Neural crest cell (in vitro differentiated cells): ENCODE measurements at regions not wholly inside any gene's neighbourhood (a gene's known extent, or its start where the extent isn't known, plus 50 kb on each side); places are given as distances from the start of the nearest gene placed in this dataset.

ENCODE experiments used
- DNase-seq: peaks from one replicate; pipeline ENCODE4 v3.0.0; 2021; ENCODE audit warnings: low read depth, mixed read lengths, low spot score
- H3K27ac Mint-ChIP-seq: one replicate; pipeline ENCODE4 v1.8.0; 2021; ENCODE audit warnings: mild to moderate bottlenecking, mixed read lengths; ENCODE audit not compliant: unreplicated experiment
- H3K27me3 Mint-ChIP-seq: 2 replicates; pipeline ENCODE4 v1.8.0; 2021; ENCODE audit warnings: low read depth, mild to moderate bottlenecking, mixed read lengths
- H3K36me3 Mint-ChIP-seq: 2 replicates; pipeline ENCODE4 v1.8.0; 2021; ENCODE audit warnings: low read depth, mild to moderate bottlenecking, mixed read lengths
- H3K4me1 Mint-ChIP-seq: 2 replicates; pipeline ENCODE4 v1.8.0; 2021; ENCODE audit warnings: mixed read lengths
- H3K4me3 Mint-ChIP-seq: one replicate; pipeline ENCODE4 v1.8.0; 2021; ENCODE audit warnings: mild to moderate bottlenecking, mixed read lengths
- H3K9me3 Mint-ChIP-seq: 2 replicates; pipeline ENCODE4 v1.8.0; 2021; ENCODE audit warnings: mixed read lengths
- CTCF ChIP-seq: fragments of 200-600 bp; sonication (generic); conservative IDR thresholded peaks from 2 replicates; pipeline ENCODE4 v1.5.0; 2021; ENCODE audit warnings: antibody characterized with exemption, mild to moderate bottlenecking

DNA sequence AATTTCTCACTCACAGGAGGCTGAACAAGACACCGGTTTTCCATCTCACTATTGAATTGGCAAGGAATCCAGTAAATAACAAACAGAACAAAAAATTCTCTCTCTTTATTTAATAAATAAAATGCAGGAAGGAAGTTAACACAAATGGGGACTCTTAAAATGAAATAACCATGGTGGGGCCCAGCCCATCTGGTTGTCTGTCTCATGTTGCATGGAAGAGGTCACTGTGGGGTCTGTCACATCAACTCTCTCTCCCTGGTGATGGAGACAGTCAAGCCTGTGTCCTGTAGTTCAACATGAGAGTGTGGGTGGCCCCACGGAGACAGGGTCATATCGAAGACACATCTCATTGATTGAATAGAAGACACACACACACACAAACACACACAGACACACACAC lies 297.7 kb downstream of the IRX2 start:
- Mint-ChIP-seq H3K27ac (no peak overlapping the region), H3K4me1 (no peaks in the 10 kb centered on the region), H3K27me3 (peaks cover 26% of the 10 kb centered on the region), H3K4me3 (no peak overlapping the region), H3K9me3 (no peaks in the 10 kb centered on the region), H3K36me3 (no peaks in the 10 kb centered on the region)
- DNase-seq = no peak
- TF ChIP-seq CTCF = no peak

GRCh38 chr5:2451100-2451499 lies 300.4 kb downstream of the IRX2 start:
- no peak overlapping the region for H3K27ac Mint-ChIP-seq
- no peak for DNase-seq
- H3K4me3 Mint-ChIP-seq = no peak overlapping the region
- no peaks in the 10 kb centered on the region for H3K4me1 Mint-ChIP-seq
- no peaks in the 10 kb centered on the region for H3K9me3 Mint-ChIP-seq
- peaks cover 38% of the 10 kb centered on the region for H3K27me3 Mint-ChIP-seq
- TF ChIP-seq CTCF = no peak
- H3K36me3 Mint-ChIP-seq = no peaks in the 10 kb centered on the region

- Mint-ChIP-seq H3K27me3 (peaks cover 42% of the 10 kb centered on the region), H3K4me1 (peaks cover 10% of the 10 kb centered on the region), H3K27ac (no peak overlapping the region), H3K36me3 (no peaks in the 10 kb centered on the region), H3K9me3 (no peaks in the 10 kb centered on the region), H3K4me3 (no peak overlapping the region)
- no peak for TF ChIP-seq CTCF
- no peak for DNase-seq
These were observed 308.8 kb downstream of the IRX2 start for GRCh38 chr5:2442496-2443354.

GRCh38 chr5:2441495-2442180 lies 309.8 kb downstream of the IRX2 start:
- H3K4me1 Mint-ChIP-seq = peaks cover 10% of the 10 kb centered on the region
- H3K27me3 Mint-ChIP-seq = peaks cover 41% of the 10 kb centered on the region
- H3K9me3 Mint-ChIP-seq = no peaks in the 10 kb centered on the region
- H3K36me3 Mint-ChIP-seq = no peaks in the 10 kb centered on the region
- no peak for TF ChIP-seq CTCF
- DNase-seq = no peak
- H3K27ac Mint-ChIP-seq = no peak overlapping the region
- no peak overlapping the region for H3K4me3 Mint-ChIP-seq

DNA sequence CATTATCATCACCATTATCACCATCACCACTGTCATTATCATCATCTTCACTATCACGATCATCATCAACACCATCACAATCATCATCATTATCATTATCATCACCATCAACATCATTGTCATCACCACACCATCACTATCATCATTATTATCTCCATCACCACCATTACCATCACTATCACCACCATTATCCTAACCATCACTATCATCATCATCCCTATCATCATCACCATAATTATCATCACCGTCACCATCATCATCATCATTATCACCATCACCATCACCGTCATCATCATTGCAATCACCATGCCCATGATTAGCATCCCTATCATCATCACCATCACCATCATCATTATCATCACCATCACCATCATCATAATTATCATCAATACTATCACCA lies 311.9 kb downstream of the IRX2 start:
- Mint-ChIP-seq H3K4me3 (no peak overlapping the region), H3K9me3 (peaks cover 5% of the 10 kb centered on the region), H3K27ac (no peak overlapping the region), H3K27me3 (peaks cover 54% of the 10 kb centered on the region), H3K36me3 (peaks cover 4% of the 10 kb centered on the region), H3K4me1 (peaks cover 10% of the 10 kb centered on the region)
- DNase-seq = no peak
- no peak for TF ChIP-seq CTCF
